ENCODE measurements at regions not wholly inside any gene's neighbourhood (a gene's known extent, or its start where the extent isn't known, plus 50 kb on each side); places are given as distances from the start of the nearest gene placed in this dataset.

DNA sequence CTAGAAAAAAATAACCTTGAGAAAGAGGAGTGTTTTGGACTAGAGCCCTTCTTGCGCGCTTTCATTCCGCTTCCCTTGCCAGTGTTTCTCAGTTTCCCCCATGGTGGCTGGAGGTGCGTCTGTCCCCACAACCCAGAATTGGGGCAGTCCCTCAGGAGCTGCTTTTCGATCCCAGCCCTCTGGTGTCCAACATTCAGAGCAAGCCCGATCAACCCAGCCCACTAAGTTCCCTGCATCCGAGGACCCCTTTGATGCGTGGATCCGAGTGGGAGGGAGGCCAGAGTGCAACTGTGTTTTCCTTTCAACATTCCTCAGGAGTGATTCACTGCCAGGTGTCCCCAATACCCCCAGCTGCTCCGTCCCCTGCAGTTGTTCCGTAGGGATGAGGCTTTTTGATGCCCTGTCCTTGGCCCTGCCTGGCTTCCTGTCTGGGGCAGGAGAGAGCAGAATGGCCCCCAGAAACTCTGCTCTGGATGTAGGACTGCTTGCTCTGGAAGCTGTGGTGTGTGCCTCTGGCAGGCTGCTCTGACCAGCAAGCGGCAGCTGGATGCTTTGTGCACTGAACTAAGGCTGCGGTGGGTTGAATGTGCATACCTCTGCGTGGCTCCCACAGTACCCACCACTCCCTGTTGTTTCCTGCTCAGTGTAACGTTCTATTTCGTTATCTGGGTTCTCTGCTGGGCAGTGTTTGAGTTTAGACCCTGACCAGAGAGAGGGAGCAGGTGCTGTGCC, 117.5 kb downstream of the BOD1 start:
- RAD21 ChIA-PET (ENCODE audit: low non-redundant PET in 1 of 2, low total read pairs in 2 of 2, uncharacterized antibody in 2 of 2, unreplicated experiment in 2 of 2): no interaction called here
- peak; percentile 49 for ATAC-seq
- BruUV-seq (replicated peaks): no TSS peak
- POLR2A ChIA-PET: no interaction called here
- Histone ChIP-seq H3K4me1 (ENCODE audit: control insufficient read depth in 1 of 2, insufficient read depth in 2 of 2, low read length in 2 of 2) (peaks cover 7 to 15% of the 10 kb centered on the region in 2 experiments), H3K9ac (ENCODE audit: low read length) (peak overlapping the region; percentile 16; the same call in 1 of the 2 replicates), H3K4me3 (replicated peaks in 1 of 2; ENCODE audit: low read depth in 1 of 2, low read length in 2 of 2) (no peak overlapping the region), H4K20me1 (ENCODE audit: insufficient read depth) (no peaks in the 10 kb centered on the region), H3K4me2 (ENCODE audit: low read length) (peak overlapping the region; percentile 51), H2AFZ (ENCODE audit: low read depth, low read length, poor library complexity, severe bottlenecking) (peak overlapping the region; percentile 32), H3K9me3 (ENCODE audit: control insufficient read depth in 1 of 2, insufficient read depth in 1 of 2, low read depth in 1 of 2, low read length in 2 of 2) (no peaks in the 10 kb centered on the region), H3K9me2 (ENCODE audit: insufficient read depth) (no peaks in the 10 kb centered on the region), H3K27ac (ENCODE audit: low read depth, low read length) (no peak overlapping the region), H3K27me3 (ENCODE audit: insufficient read depth, low read length) (no peaks in the 10 kb centered on the region), H3K79me2 (ENCODE audit: insufficient read depth, low read length) (no peaks in the 10 kb centered on the region), H3K36me3 (ENCODE audit: control insufficient read depth in 1 of 2, insufficient read depth in 2 of 2, low read length in 2 of 2) (no peaks in the 10 kb centered on the region)
- no peak for DNase-seq (ENCODE audit: low read depth, low spot score)
- intact Hi-C loops (cut with micrococcal nuclease): no loop called here
- CTCF ChIA-PET: no interaction called here
- peak; percentile 17 for TF ChIP-seq TCF7L2 (IDR thresholded peaks at IDR 0.05; ENCODE audit: borderline replicate concordance, extremely low read depth, insufficient read depth, insufficient read length)
- TF ChIP-seq, protein P1, sequence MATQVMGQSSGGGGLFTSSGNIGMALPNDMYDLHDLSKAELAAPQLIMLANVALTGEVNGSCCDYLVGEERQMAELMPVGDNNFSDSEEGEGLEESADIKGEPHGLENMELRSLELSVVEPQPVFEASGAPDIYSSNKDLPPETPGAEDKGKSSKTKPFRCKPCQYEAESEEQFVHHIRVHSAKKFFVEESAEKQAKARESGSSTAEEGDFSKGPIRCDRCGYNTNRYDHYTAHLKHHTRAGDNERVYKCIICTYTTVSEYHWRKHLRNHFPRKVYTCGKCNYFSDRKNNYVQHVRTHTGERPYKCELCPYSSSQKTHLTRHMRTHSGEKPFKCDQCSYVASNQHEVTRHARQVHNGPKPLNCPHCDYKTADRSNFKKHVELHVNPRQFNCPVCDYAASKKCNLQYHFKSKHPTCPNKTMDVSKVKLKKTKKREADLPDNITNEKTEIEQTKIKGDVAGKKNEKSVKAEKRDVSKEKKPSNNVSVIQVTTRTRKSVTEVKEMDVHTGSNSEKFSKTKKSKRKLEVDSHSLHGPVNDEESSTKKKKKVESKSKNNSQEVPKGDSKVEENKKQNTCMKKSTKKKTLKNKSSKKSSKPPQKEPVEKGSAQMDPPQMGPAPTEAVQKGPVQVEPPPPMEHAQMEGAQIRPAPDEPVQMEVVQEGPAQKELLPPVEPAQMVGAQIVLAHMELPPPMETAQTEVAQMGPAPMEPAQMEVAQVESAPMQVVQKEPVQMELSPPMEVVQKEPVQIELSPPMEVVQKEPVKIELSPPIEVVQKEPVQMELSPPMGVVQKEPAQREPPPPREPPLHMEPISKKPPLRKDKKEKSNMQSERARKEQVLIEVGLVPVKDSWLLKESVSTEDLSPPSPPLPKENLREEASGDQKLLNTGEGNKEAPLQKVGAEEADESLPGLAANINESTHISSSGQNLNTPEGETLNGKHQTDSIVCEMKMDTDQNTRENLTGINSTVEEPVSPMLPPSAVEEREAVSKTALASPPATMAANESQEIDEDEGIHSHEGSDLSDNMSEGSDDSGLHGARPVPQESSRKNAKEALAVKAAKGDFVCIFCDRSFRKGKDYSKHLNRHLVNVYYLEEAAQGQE (IDR thresholded peaks at IDR 0.05; ENCODE audit: low read depth): no peak

DNA sequence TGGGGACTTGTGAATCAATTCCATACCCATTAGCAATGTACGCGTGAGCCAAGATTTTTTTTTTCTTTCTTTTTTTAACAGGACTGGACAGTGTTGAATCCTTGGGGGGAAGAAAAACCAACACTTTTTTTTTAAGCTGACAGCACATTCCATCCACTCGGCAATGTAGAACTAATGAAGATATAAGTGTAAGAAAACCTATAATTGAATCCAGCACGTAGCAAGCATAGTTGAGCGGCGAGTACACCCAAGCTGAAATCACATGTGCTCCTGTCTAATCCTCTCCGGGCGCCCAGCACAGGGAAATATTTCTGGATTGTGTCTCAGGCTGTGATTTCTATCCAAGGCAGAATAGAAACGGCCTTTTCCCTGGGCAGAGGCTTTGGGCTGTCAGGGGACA, 118.2 kb downstream of the BOD1 start:
- ATAC-seq (peak; percentile 43; the same call in 1 of the 2 replicates), DNase-seq (ENCODE audit: low read depth, low spot score) (no peak)
- Histone ChIP-seq H2AFZ (ENCODE audit: low read depth, low read length, poor library complexity, severe bottlenecking) (peak overlapping the region; percentile 32), H3K79me2 (ENCODE audit: insufficient read depth, low read length) (no peaks in the 10 kb centered on the region), H4K20me1 (ENCODE audit: insufficient read depth) (no peaks in the 10 kb centered on the region), H3K4me1 (ENCODE audit: control insufficient read depth in 1 of 2, insufficient read depth in 2 of 2, low read length in 2 of 2) (peaks cover 7 to 15% of the 10 kb centered on the region in 2 experiments), H3K9me2 (ENCODE audit: insufficient read depth) (no peaks in the 10 kb centered on the region), H3K36me3 (ENCODE audit: control insufficient read depth in 1 of 2, insufficient read depth in 2 of 2, low read length in 2 of 2) (no peaks in the 10 kb centered on the region), H3K4me3 (replicated peaks in 1 of 2; ENCODE audit: low read depth in 1 of 2, low read length in 2 of 2) (no peak overlapping the region), H3K9ac (ENCODE audit: low read length) (peak overlapping the region; percentile 16; the same call in 1 of the 2 replicates), H3K27me3 (ENCODE audit: insufficient read depth, low read length) (no peaks in the 10 kb centered on the region), H3K4me2 (ENCODE audit: low read length) (peak overlapping the region; percentile 51), H3K27ac (ENCODE audit: low read depth, low read length) (no peak overlapping the region), H3K9me3 (ENCODE audit: control insufficient read depth in 1 of 2, insufficient read depth in 1 of 2, low read depth in 1 of 2, low read length in 2 of 2) (no peaks in the 10 kb centered on the region)
- BruUV-seq (replicated peaks): no TSS peak
- intact Hi-C loops (cut with micrococcal nuclease): no loop called here
- ChIA-PET CTCF (no interaction called here), POLR2A (no interaction called here), RAD21 (ENCODE audit: low non-redundant PET in 1 of 2, low total read pairs in 2 of 2, uncharacterized antibody in 2 of 2, unreplicated experiment in 2 of 2) (no interaction called here)
- TF ChIP-seq ZFX (IDR thresholded peaks at IDR 0.05) (no peak), CEBPB (IDR thresholded peaks at IDR 0.05; ENCODE audit: low read depth) (no peak), YY1 (IDR thresholded peaks at IDR 0.05; ENCODE audit: extremely low read depth, insufficient replicate concordance, low read depth, low read length) (no peak), RAD21 (IDR thresholded peaks at IDR 0.05; ENCODE audit: low read depth) (no peak), SRF (IDR thresholded peaks at IDR 0.05; ENCODE audit: low read depth) (no peak), SIN3A (IDR thresholded peaks at IDR 0.05; ENCODE audit: low read depth) (no peak), EGR1 (IDR thresholded peaks at IDR 0.05; ENCODE audit: low read depth) (no peak), CBX3 (IDR thresholded peaks at IDR 0.05; ENCODE audit: low read depth) (no peak), FOSL1 (IDR thresholded peaks at IDR 0.05; ENCODE audit: low read depth) (no peak)
- TF ChIP-seq, protein P2, sequence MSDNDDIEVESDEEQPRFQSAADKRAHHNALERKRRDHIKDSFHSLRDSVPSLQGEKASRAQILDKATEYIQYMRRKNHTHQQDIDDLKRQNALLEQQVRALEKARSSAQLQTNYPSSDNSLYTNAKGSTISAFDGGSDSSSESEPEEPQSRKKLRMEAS (IDR thresholded peaks at IDR 0.05): no peak
- TF ChIP-seq, protein P1 (IDR thresholded peaks at IDR 0.05; ENCODE audit: low read depth): no peak

All from HCT116 (cell line).